ENCODE measurements at regions not wholly inside any gene's neighbourhood (a gene's known extent, or its start where the extent isn't known, plus 50 kb on each side); places are given as distances from the start of the nearest gene placed in this dataset.

DNA sequence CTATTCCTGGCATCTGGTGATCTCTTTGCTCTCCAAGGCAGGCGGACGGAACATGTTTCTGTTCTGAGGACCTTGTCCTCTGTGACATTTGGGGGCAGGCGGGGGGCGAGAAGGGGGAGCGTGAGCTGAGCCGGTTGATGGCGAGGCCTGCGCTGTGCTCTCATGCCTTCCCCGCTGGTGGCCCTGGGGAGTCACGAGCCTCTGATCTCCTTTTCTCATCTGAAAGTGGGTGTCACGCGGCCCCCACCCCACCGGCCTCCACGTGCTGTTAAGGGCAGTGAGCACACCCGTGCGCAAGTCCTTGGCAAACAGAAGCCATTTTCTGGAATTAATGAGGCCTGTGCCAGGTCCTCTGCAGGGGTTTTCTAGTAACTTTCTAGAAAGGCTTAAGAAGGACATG, 102.8 kb upstream of the ACTRT2 start:
- Histone ChIP-seq H3K27ac (no peak overlapping the region), H3K36me3 (ENCODE audit: insufficient read depth in 1 of 2, low read depth in 1 of 2) (no peaks in the 10 kb centered on the region), H3K27me3 (ENCODE audit: insufficient read depth in 3 of 3, low read length in 2 of 3) (peaks cover 0 to 47% (median 17%) of the 10 kb centered on the region in 3 donors), H3K4me3 (no peak overlapping the region), H3K4me1 (no peaks in the 10 kb centered on the region), H3K9me3 (no peaks in the 10 kb centered on the region)
- 81 to 92% (median 82%) methylated on average over 15 to 16 of the region's 16 CpGs for WGBS, 3 donors
- TF ChIP-seq, protein P1, sequence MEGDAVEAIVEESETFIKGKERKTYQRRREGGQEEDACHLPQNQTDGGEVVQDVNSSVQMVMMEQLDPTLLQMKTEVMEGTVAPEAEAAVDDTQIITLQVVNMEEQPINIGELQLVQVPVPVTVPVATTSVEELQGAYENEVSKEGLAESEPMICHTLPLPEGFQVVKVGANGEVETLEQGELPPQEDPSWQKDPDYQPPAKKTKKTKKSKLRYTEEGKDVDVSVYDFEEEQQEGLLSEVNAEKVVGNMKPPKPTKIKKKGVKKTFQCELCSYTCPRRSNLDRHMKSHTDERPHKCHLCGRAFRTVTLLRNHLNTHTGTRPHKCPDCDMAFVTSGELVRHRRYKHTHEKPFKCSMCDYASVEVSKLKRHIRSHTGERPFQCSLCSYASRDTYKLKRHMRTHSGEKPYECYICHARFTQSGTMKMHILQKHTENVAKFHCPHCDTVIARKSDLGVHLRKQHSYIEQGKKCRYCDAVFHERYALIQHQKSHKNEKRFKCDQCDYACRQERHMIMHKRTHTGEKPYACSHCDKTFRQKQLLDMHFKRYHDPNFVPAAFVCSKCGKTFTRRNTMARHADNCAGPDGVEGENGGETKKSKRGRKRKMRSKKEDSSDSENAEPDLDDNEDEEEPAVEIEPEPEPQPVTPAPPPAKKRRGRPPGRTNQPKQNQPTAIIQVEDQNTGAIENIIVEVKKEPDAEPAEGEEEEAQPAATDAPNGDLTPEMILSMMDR (IDR thresholded peaks at IDR 0.05): no peak
- intact Hi-C loops (cut with DNase I): no loop called here
- DNase-seq: no peak
- ATAC-seq: no peak

DNA sequence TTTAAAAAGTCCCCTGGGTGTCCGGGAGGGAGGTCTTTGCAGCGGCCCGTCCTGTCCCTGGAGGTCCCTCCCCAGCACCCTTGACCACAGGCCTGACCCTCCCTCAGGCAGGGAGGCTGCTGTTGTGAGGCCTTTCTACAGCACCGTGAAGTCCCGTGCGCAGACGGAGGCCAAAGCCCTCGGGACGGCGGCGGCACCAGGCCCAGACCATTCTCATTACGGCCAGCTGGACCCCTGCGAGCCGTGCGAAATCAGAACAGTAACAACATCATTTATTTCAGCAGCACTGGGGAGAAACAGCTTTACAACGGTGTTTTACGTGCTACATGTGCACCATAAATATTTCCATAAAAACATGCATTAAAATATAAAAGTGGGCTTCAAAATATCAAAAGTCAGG, 101.4 kb upstream of the ACTRT2 start:
- Histone ChIP-seq H3K27ac (no peak overlapping the region), H3K4me3 (no peak overlapping the region), H3K4me1 (no peaks in the 10 kb centered on the region), H3K9me3 (no peaks in the 10 kb centered on the region), H3K27me3 (ENCODE audit: insufficient read depth in 3 of 3, low read length in 2 of 3) (peaks cover 0 to 48% (median 15%) of the 10 kb centered on the region in 3 donors), H3K36me3 (ENCODE audit: insufficient read depth in 1 of 2, low read depth in 1 of 2) (no peaks in the 10 kb centered on the region)
- no peak for ATAC-seq
- TF ChIP-seq, protein P1 (IDR thresholded peaks at IDR 0.05): no peak
- intact Hi-C loops (cut with DNase I): no loop called here
- 38 to 63% (median 39%) methylated on average over 17 of the region's 17 CpGs for WGBS, 3 donors
- DNase-seq: no peak

DNA sequence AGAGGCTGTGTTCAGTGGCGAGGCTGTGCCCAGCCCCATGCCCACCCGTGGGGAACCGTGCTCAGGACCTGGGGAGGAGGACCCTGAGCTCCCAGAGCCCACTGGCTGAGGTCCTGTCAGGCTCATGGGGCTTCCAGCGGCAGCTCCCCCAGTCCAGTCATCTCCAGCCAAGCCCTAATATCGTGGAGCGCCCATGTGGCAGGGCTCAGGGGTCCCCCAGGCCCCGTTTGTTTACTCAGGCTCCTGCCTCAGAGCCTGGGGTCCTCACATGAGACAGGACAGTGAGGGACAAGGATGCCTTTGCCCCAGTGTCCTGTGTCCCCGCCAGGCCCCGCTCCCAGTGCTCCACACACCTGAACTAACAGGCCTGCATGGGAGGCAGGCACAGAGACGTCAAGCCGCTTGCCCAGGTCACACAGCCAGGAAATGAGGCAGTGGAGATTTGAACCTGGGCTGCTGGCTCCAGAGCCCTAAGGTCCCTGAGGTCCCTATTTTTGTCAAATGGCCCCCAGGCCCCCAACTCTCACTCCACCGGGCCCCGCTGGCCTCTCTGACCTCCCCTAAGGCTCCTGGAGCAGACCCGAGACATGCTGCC, 100.7 kb upstream of the ACTRT2 start:
- H3K4me3 ChIP-seq: no peak overlapping the region
- TF ChIP-seq, protein P1 (IDR thresholded peaks at IDR 0.05): no peak
- 71 to 79% (median 79%) methylated on average over 13 to 14 of the region's 14 CpGs for WGBS, 3 donors
- intact Hi-C loops (cut with DNase I): no loop called here
- ATAC-seq (no peak), DNase-seq (no peak)
- H3K4me1 ChIP-seq: no peaks in the 10 kb centered on the region
- peaks cover 0 to 48% (median 15%) of the 10 kb centered on the region in 3 donors for H3K27me3 ChIP-seq (ENCODE audit: insufficient read depth in 3 of 3, low read length in 2 of 3)
- no peaks in the 10 kb centered on the region for H3K36me3 ChIP-seq (ENCODE audit: insufficient read depth in 1 of 2, low read depth in 1 of 2)
- H3K27ac ChIP-seq: no peak overlapping the region
- H3K9me3 ChIP-seq: no peaks in the 10 kb centered on the region

DNA sequence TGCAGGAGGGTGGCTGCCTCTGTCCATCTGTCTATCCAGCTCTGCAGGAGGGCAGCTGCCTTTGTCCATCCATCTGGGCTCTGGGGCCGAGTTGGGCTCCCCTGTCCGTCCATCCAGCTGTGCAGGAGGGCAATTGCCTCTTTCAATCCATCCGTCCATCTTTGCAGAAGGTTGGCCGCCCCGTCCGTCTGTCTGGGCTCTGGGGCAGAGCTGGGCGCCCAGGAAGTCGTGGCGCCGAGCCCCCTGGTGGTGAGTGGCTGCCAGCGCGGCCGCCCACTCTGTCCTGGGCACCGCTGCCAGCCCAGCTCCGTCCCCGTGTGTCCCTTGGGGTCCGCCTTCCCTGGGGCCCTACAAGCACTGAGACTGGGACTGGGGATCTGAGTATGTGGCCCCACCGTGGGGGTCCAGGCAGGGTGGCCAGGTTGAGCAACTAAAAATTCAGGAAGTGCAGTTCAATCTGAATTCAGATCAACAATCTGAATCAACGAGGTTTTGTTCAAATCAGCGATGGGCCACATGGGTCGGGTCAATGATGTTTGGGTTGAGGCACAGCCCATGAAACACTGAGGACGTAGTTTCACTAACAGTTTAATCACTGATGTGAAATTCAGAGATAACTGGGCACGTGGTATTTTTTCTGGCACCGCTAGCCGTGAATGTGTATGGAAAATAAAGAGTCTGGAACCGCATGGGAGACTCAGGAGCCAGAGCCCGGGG, 99.1 kb upstream of the ACTRT2 start:
- Histone ChIP-seq H3K9me3 (no peaks in the 10 kb centered on the region), H3K27me3 (ENCODE audit: insufficient read depth in 3 of 3, low read length in 2 of 3) (peaks cover 0 to 53% (median 17%) of the 10 kb centered on the region in 3 donors), H3K4me1 (no peaks in the 10 kb centered on the region), H3K36me3 (ENCODE audit: insufficient read depth in 1 of 2, low read depth in 1 of 2) (no peaks in the 10 kb centered on the region), H3K27ac (no peak overlapping the region), H3K4me3 (no peak overlapping the region)
- no peak for ATAC-seq
- no peak for DNase-seq
- WGBS, 3 donors: 46 to 58% (median 47%) methylated on average over 27 of the region's 27 CpGs
- TF ChIP-seq, protein P1 (IDR thresholded peaks at IDR 0.05): peak; percentile 43
- intact Hi-C loops (cut with DNase I): no loop called here
